Right lobe of liver (tissue), 4 donors: ENCODE measurements at regions not wholly inside any gene's neighbourhood (a gene's known extent, or its start where the extent isn't known, plus 50 kb on each side); places are given as distances from the start of the nearest gene placed in this dataset.

Source experiments
- POLR2A ChIP-seq: fragments of 450-650 bp; IDR thresholded peaks from one replicate; pipeline ENCODE4 v1.6.1; 2017; ENCODE audit warnings: antibody characterized with exemption, mild to moderate bottlenecking
- TF ChIP-seq, protein P1 (sequence below), 4 donors: fragments of 200-600 bp in 3 of 4; fragments of 450-650 bp in 1 of 4; IDR thresholded peaks; one replicate each; pipeline versions ENCODE4 v1.5.1 to v1.8.0; 2016 to 2022; ENCODE audit warnings: antibody characterized with exemption in 4 of 4, mild to moderate bottlenecking in 2 of 4
- donor health status: DM: no; HTN: no; CAD: no.
- donor health status: DM: no; HTN: no; CAD: no.
- donor health status: DM: no; HTN: yes; CAD: no.

DNA sequence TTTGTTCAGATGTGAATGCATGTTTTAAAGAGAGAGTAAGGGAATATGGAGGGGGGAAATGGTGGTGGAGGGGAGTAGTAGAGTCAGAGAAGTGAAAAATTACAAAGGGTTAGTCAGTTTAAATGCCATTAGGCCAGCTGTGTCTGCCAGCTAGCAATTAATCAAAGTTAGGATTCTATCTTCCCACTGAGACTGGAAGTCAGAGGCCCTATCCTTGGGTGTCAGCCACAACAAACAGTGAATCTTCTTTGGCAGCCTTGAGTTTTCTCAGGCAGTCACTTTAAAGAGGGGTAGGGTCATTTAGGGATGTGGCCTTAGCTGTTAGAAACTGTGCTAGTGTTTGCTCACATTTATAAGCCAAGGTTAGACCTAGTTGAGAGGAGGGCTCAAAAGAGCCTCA, 120.5 kb upstream of the BTBD3 start:
- TF ChIP-seq POLR2A, result no peak
- TF ChIP-seq, protein P1, sequence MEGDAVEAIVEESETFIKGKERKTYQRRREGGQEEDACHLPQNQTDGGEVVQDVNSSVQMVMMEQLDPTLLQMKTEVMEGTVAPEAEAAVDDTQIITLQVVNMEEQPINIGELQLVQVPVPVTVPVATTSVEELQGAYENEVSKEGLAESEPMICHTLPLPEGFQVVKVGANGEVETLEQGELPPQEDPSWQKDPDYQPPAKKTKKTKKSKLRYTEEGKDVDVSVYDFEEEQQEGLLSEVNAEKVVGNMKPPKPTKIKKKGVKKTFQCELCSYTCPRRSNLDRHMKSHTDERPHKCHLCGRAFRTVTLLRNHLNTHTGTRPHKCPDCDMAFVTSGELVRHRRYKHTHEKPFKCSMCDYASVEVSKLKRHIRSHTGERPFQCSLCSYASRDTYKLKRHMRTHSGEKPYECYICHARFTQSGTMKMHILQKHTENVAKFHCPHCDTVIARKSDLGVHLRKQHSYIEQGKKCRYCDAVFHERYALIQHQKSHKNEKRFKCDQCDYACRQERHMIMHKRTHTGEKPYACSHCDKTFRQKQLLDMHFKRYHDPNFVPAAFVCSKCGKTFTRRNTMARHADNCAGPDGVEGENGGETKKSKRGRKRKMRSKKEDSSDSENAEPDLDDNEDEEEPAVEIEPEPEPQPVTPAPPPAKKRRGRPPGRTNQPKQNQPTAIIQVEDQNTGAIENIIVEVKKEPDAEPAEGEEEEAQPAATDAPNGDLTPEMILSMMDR (IDR thresholded peaks at IDR 0.05), result no peak
